Spinal cord (tissue), 9 donors: ENCODE measurements at regions not wholly inside any gene's neighbourhood (a gene's known extent, or its start where the extent isn't known, plus 50 kb on each side); places are given as distances from the start of the nearest gene placed in this dataset.

Experiments used
- DNase-seq, 6 donors: peaks; one replicate each; pipeline versions ENCODE4 v3.0.0 to v3.0.0-alpha.2; 2013 to 2015; ENCODE audit warnings: low spot score in 6 of 6, low read depth in 4 of 6
- H3K27ac ChIP-seq: one replicate; pipeline ENCODE4 v1.5.1; 2013; ENCODE audit warnings: low read depth, low read length, control low read depth
- H3K27me3 ChIP-seq: one replicate; pipeline ENCODE4 v1.6.1; 2013; ENCODE audit warnings: low read length; ENCODE audit not compliant: control insufficient read depth, insufficient read depth
- H3K36me3 ChIP-seq: one replicate; pipeline ENCODE4 v1.6.1; 2013; ENCODE audit warnings: low read length; ENCODE audit not compliant: control insufficient read depth, insufficient read depth
- H3K4me1 ChIP-seq: one replicate; pipeline ENCODE4 v1.6.1; 2013; ENCODE audit warnings: low read length; ENCODE audit not compliant: control insufficient read depth, insufficient read depth
- H3K4me3 ChIP-seq: one replicate; pipeline ENCODE4 v1.5.1; 2013; ENCODE audit warnings: low read depth, low read length, control low read depth
- H3K9me3 ChIP-seq: one replicate; pipeline ENCODE4 v1.6.1; 2013; ENCODE audit warnings: low read length; ENCODE audit not compliant: control insufficient read depth, insufficient read depth
- whole genome bisulfite sequencing: methylation state at CpG from one replicate; pipeline ENCODE4 v1.1.5; 2013; ENCODE audit warnings: missing lambda C conversion rate; ENCODE audit not compliant: insufficient coverage; 5-methylcytosine and 5-hydroxymethylcytosine counted together
- donor health status: healthy.

DNA sequence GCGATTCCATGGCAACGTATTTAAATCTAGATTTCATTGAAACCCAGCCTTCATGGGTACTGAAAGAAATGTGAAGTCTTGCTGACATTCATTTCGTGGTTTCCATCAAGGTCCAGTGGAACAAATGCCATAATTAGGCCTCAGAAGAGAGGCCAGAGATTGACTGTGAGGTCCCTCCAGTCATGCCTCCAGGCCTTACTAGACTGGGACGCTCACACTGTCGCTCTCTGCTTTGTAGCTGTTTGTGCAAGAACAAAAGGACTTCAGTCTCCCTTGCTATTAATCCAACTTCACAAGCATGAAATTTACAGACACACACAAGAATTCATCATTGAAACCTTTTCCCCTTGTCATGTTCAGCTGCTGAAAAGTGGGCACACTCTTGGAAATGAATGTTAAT is 180.4 kb upstream of the FOXD3 start:
- Histone ChIP-seq H3K27ac (peak overlapping the region; percentile 73), H3K9me3 (no peaks in the 10 kb centered on the region), H3K4me1 (no peaks in the 10 kb centered on the region), H3K27me3 (no peaks in the 10 kb centered on the region), H3K4me3 (no peak overlapping the region), H3K36me3 (no peaks in the 10 kb centered on the region)
- WGBS, result 49% methylated on average over 5 of the region's 5 CpGs
- peak in 1 of 6 donors; percentile 23 for DNase-seq

DNA sequence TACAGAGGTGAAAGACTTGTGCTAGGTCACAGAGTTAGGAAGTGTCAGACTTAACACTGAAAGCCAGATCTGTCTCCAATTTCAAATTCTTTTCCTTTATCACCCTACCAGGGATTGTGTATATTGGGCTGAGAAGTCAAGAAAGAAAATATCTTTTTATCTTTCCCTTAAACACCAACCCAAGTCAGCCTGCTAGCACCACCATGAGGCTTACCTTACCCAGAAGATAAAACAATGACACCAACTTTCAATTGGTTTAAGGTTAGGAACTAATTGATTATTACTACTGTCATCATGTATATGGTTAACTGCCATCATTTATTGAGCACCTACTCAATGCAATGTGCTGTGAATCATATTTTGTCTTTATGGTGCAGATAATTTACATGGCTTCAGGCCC is 178.9 kb upstream of the FOXD3 start:
- H3K4me3 ChIP-seq, result no peak overlapping the region
- no peaks in the 10 kb centered on the region for H3K4me1 ChIP-seq
- H3K36me3 ChIP-seq, result no peaks in the 10 kb centered on the region
- no peak for DNase-seq
- H3K27ac ChIP-seq, result no peak overlapping the region
- no peaks in the 10 kb centered on the region for H3K27me3 ChIP-seq
- no peaks in the 10 kb centered on the region for H3K9me3 ChIP-seq

DNA sequence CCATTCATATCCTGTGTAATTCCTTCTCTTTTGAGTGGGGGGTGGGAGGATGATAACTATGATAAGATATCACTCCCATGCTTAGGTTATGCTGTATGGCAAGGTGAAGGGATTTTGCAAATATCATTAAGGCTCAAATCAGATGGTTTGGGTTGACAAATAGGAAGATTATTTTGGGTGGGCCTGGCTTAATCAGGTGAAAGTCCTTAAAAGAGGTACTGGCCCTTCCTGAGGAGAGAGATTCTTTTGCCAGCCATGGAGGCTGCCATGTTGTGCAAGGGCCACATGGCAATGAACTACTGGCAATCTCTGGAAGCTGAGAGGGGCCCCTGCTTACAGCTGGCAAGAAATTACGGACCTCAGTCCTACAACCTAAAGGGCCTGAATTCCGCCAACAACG is 174.6 kb upstream of the FOXD3 start:
- H3K4me1 ChIP-seq, result no peaks in the 10 kb centered on the region
- no CpG with 5 or more reads among the region's 3 CpGs for WGBS
- H3K27ac ChIP-seq, result no peak overlapping the region
- no peaks in the 10 kb centered on the region for H3K27me3 ChIP-seq
- no peaks in the 10 kb centered on the region for H3K9me3 ChIP-seq
- no peak overlapping the region for H3K4me3 ChIP-seq
- no peaks in the 10 kb centered on the region for H3K36me3 ChIP-seq
- no peak for DNase-seq

DNA sequence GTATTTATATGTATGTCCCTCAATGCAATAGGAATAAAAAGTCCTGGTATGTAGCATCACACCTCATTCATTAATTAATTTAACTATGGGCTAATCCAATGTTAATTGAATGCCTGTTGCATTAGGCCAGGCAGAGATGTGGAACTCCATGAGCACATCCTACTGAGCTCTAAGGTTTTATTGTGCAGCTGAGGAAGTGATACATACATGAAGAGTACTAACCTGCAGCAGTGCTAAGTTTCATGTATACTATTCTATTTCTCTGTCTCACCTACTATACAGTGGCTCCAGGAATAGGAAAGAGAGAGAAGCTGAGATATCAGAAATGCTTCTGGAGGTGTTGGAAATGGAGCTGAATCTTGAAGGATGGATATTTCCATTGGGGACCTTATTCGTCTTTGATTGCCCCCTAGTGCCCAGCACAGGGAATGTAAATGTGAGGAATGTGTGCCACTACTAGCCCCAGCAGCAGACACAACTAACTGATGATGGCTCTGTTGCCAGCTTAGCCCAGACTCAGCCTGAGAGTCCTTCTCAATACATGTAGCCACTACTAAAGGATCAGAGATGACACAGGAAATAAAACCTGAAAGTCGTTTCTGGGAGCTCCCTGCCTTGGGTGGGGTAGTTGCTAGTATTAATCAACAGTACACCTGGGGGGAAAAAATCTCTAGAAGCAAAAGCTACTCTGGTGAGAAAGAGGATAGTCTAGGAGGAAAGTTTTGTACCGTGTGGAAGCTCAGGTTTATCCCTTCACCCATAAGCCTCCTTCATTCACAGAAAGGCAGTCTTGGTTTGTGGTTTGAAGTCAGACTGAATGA is 173.3 kb upstream of the FOXD3 start:
- WGBS, result 0% methylated on average over 1 of the region's 3 CpGs
- no peaks in the 10 kb centered on the region for H3K9me3 ChIP-seq
- H3K36me3 ChIP-seq, result no peaks in the 10 kb centered on the region
- H3K4me3 ChIP-seq, result no peak overlapping the region
- H3K27ac ChIP-seq, result no peak overlapping the region
- DNase-seq, result peak in 2 of 6 donors; percentile 46 to 51
- no peaks in the 10 kb centered on the region for H3K27me3 ChIP-seq
- H3K4me1 ChIP-seq, result no peaks in the 10 kb centered on the region

DNA sequence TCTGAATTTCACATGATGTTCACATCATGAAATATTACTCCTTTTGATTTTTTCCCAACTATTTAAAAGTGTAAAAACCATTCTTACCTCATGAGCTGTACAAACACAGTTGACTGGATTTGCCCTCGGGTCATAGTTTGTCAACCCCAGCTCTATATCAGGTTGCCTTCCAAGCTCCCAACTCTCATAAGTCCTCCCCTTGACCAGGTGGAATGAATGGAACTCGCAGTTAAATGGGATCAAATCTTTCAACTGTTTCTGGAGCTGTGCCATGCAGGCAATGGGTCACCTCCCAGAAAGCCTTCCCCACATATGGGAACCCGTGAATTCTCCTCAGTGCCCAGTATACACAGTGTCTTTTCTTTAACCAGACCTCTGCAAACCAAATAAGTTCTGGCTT is 169.8 kb upstream of the FOXD3 start:
- H3K4me3 ChIP-seq, result no peak overlapping the region

DNA sequence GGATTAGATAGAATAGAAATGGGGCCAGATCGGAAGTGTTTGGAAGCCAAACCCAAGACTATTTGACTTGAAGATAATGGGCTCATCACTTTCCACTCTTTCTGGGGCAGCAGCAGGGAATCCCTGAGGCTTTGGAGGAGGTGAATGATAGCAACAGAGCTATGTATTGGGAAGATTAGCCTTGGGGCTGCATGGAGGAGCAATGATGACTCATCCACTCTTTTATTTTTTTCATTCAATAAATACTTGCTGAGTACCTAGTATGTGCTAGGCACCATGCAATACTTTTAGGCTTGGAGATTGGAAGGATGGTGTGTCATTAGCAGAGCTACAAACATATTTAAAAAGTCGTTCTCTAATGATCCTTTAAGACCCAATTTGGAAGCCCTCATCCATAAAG is 166.9 kb upstream of the FOXD3 start:
- H3K9me3 ChIP-seq, result no peaks in the 10 kb centered on the region
- DNase-seq, result no peak
- H3K36me3 ChIP-seq, result no peaks in the 10 kb centered on the region
- 80% methylated on average over 2 of the region's 2 CpGs for WGBS
- no peak overlapping the region for H3K27ac ChIP-seq
- H3K4me3 ChIP-seq, result no peak overlapping the region
- H3K27me3 ChIP-seq, result peaks cover 2% of the 10 kb centered on the region
- no peaks in the 10 kb centered on the region for H3K4me1 ChIP-seq

More for the DNA sequence above, 169.8 kb upstream of the FOXD3 start:
- 80% methylated on average over 2 of the region's 3 CpGs for WGBS
- no peak for DNase-seq
- peak overlapping the region; percentile 88 for H3K27ac ChIP-seq
- H3K36me3 ChIP-seq, result no peaks in the 10 kb centered on the region
- no peaks in the 10 kb centered on the region for H3K4me1 ChIP-seq
- H3K27me3 ChIP-seq, result peaks cover 2% of the 10 kb centered on the region
- no peaks in the 10 kb centered on the region for H3K9me3 ChIP-seq

DNA sequence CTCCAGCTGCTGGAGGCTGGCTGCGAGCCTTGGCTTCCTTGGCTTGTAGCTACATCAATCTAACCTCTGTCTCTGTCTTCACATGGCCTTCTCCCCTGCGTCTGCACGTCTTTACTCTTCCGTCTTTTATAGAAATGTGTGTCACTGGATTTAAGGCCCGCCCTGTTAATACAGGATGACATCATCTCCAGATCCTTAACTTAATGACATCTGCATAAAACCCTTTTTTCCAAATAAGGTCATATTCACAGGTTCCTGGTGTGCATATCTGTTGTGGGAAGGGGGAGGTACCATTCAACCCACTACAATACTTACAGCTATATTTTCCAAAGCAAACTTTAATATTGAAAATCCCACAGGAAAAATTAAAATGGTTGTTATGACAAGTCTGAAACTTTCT is 165.3 kb upstream of the FOXD3 start:
- H3K9me3 ChIP-seq, result no peaks in the 10 kb centered on the region
- 100% methylated on average over 1 of the region's 5 CpGs for WGBS
- H3K4me3 ChIP-seq, result no peak overlapping the region
- no peak for DNase-seq
- no peaks in the 10 kb centered on the region for H3K4me1 ChIP-seq
- H3K36me3 ChIP-seq, result no peaks in the 10 kb centered on the region
- no peak overlapping the region for H3K27ac ChIP-seq
- peaks cover 2% of the 10 kb centered on the region for H3K27me3 ChIP-seq

DNA sequence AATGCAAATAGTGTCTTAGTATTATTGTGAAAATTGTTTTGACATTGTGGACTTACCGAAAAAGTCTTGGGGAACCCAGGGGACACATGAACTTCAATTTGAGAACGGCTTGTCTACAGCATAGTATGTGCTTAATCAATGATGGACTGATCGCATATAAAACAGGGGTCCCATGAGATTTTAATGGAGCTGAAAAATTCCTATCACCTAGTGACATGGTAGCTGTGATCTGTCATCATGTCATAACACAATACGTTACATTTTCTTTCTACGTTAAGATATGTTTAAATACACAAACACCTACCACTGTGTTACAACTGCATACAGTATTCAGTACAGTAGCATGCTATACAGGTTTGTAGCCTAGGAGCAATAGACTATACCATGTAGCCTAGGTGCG is 153.3 kb upstream of the FOXD3 start:
- WGBS, result 100% methylated on average over 1 of the region's 6 CpGs

DNA sequence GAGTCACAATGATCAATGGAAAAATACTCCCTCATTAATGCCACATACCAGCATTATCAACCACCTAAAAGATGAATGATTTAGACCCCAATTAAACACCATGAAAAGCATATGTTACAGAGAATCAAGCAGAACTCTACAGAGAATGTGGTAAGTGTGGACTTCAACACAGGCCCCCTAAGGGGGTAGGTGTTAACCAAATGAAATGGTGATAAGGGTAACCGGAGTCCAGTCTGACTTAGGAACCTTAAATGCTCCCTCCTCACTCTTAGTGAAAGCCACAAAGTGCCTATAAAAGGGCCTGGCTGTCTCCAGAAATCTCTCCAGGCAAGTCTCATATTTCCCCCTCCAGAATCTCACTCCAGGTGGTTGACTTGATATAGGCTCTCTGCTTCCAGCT is 149.2 kb upstream of the FOXD3 start:
- no peaks in the 10 kb centered on the region for H3K9me3 ChIP-seq
- no peaks in the 10 kb centered on the region for H3K4me1 ChIP-seq
- no peak overlapping the region for H3K27ac ChIP-seq
- H3K36me3 ChIP-seq, result no peaks in the 10 kb centered on the region
- peaks cover 3% of the 10 kb centered on the region for H3K27me3 ChIP-seq
- H3K4me3 ChIP-seq, result no peak overlapping the region
- WGBS, result no CpG with 5 or more reads among the region's 1 CpG
- DNase-seq, result no peak

More for the DNA sequence above, 153.3 kb upstream of the FOXD3 start:
- Histone ChIP-seq H3K9me3 (no peaks in the 10 kb centered on the region), H3K4me3 (no peak overlapping the region), H3K36me3 (no peaks in the 10 kb centered on the region), H3K27me3 (peaks cover 3% of the 10 kb centered on the region), H3K4me1 (no peaks in the 10 kb centered on the region), H3K27ac (no peak overlapping the region)
- no peak for DNase-seq

DNA sequence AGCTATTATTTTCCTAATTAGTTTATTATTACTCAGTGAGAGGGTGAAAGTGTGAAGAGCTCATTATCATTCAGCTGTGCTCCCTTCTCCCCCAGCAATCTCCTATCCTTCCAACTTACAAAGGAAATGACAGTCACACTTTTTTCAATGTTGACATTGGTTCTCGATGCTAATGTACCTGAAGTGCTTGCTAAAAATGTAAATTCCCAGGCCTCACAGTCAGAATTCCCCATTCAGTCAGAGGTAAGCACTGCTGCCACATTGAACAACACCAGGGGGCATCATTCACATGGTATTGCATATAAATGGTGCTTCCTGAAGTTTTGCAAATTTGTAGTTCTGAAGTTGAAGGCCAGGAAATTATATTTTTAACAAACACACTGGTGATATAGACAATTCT is 132.7 kb upstream of the FOXD3 start:
- Histone ChIP-seq H3K27ac (no peak overlapping the region), H3K4me3 (no peak overlapping the region), H3K27me3 (peaks cover 2% of the 10 kb centered on the region), H3K4me1 (no peaks in the 10 kb centered on the region), H3K36me3 (no peaks in the 10 kb centered on the region), H3K9me3 (no peaks in the 10 kb centered on the region)
- 0% methylated on average over 1 of the region's 1 CpG for WGBS
- peak in 2 of 6 donors; percentile 5 to 8 for DNase-seq
